H9 (cell line): ENCODE measurements at regions not wholly inside any gene's neighbourhood (a gene's known extent, or its start where the extent isn't known, plus 50 kb on each side); places are given as distances from the start of the nearest gene placed in this dataset.

ENCODE experiments used
- DNase-seq: peaks from one replicate; pipeline ENCODE4 v3.0.0-alpha.2; 2017
- H2AFZ ChIP-seq: one replicate; pipeline ENCODE4 v1.6.1; 2013; ENCODE audit warnings: mild to moderate bottlenecking, low read length, control low read depth, moderate library complexity
- H2AK5ac ChIP-seq: 2 replicates; pipeline ENCODE4 v1.6.1; 2013; ENCODE audit warnings: low read length, control low read depth, mixed read lengths; ENCODE audit not compliant: insufficient read length
- H2BK120ac ChIP-seq: one replicate; pipeline ENCODE4 v1.6.1; 2013; ENCODE audit warnings: low read depth, mild to moderate bottlenecking, low read length, control low read depth, inconsistent platforms; ENCODE audit not compliant: poor library complexity, severe bottlenecking
- H2BK12ac ChIP-seq: 2 replicates; pipeline ENCODE4 v1.6.1; 2013; ENCODE audit warnings: low read length, control low read depth, mixed read lengths, low read depth; ENCODE audit not compliant: insufficient read length
- H2BK15ac ChIP-seq: 2 replicates; pipeline ENCODE4 v1.6.1; 2013; ENCODE audit warnings: low read depth, low read length, control low read depth
- H2BK20ac ChIP-seq: one replicate; pipeline ENCODE4 v1.6.1; 2013; ENCODE audit warnings: low read depth, mild to moderate bottlenecking, low read length, control low read depth, inconsistent platforms; ENCODE audit not compliant: poor library complexity, severe bottlenecking
- H2BK5ac ChIP-seq: 2 replicates; pipeline ENCODE4 v1.6.1; 2013; ENCODE audit warnings: low read length, control low read depth, mixed read lengths; ENCODE audit not compliant: insufficient read length
- H3K14ac ChIP-seq: 2 replicates; pipeline ENCODE4 v1.6.1; 2013; ENCODE audit warnings: low read length, control low read depth; ENCODE audit not compliant: insufficient read depth
- H3K18ac ChIP-seq: 2 replicates; pipeline ENCODE4 v1.6.1; 2013; ENCODE audit warnings: low read depth, mild to moderate bottlenecking, mixed read lengths, low read length, control low read depth; ENCODE audit not compliant: insufficient read length
- H3K23ac ChIP-seq: 2 replicates; pipeline ENCODE4 v1.6.1; 2013; ENCODE audit warnings: low read length, control low read depth, mixed read lengths, low read depth; ENCODE audit not compliant: insufficient read length
- H3K23me2 ChIP-seq: 2 replicates; pipeline ENCODE4 v1.6.1; 2013; ENCODE audit warnings: low read depth, mild to moderate bottlenecking, mixed read lengths, low read length, control low read depth; ENCODE audit not compliant: insufficient read length, poor library complexity, severe bottlenecking
- H3K27ac ChIP-seq: 2 replicates; pipeline ENCODE4 v1.5.1; 2013; ENCODE audit warnings: low read length, control low read depth, mixed read lengths, low read depth; ENCODE audit not compliant: insufficient read length
- H3K27me3 ChIP-seq: 2 replicates; pipeline ENCODE4 v1.6.1; 2013; ENCODE audit warnings: low read length, control low read depth, inconsistent platforms; ENCODE audit not compliant: insufficient read depth
- H3K4ac ChIP-seq: 2 replicates; pipeline ENCODE4 v1.6.1; 2013; ENCODE audit warnings: low read depth, mild to moderate bottlenecking, control low read depth, inconsistent platforms, low read length, moderate library complexity
- H3K4me1 ChIP-seq: 2 replicates; pipeline ENCODE4 v1.6.1; 2013; ENCODE audit warnings: low read length, control low read depth, inconsistent platforms; ENCODE audit not compliant: insufficient read depth
- H3K4me2 ChIP-seq: 2 replicates; pipeline ENCODE4 v1.6.1; 2013; ENCODE audit warnings: low read length, control low read depth, mixed read lengths; ENCODE audit not compliant: insufficient read length, insufficient read depth
- H3K56ac ChIP-seq: 2 replicates; pipeline ENCODE4 v1.6.1; 2013; ENCODE audit warnings: low read depth, mild to moderate bottlenecking, mixed read lengths, low read length, control low read depth; ENCODE audit not compliant: insufficient read length
- H3K79me1 ChIP-seq: 2 replicates; pipeline ENCODE4 v1.6.1; 2013; ENCODE audit warnings: low read depth, mild to moderate bottlenecking, moderate library complexity, low read length, control low read depth, inconsistent platforms; ENCODE audit not compliant: insufficient read depth, poor library complexity, severe bottlenecking
- H3K79me2 ChIP-seq: 2 replicates; pipeline ENCODE4 v1.6.1; 2013; ENCODE audit warnings: low read length, control low read depth, inconsistent platforms; ENCODE audit not compliant: insufficient read depth
- H3K9ac ChIP-seq: 2 replicates; pipeline ENCODE4 v1.6.1; 2013; ENCODE audit warnings: low read length, control low read depth, mixed read lengths; ENCODE audit not compliant: insufficient read length; ENCODE audit errors: extremely low read depth
- H3K9me3 ChIP-seq: one replicate; pipeline ENCODE4 v1.6.1; 2013; ENCODE audit warnings: low read depth, low read length, inconsistent platforms; ENCODE audit not compliant: control insufficient read depth
- H3T11ph ChIP-seq: one replicate; pipeline ENCODE4 v1.6.1; 2013; ENCODE audit warnings: mild to moderate bottlenecking, low read length, control low read depth, inconsistent platforms
- H4K20me1 ChIP-seq: one replicate; pipeline ENCODE4 v1.6.1; 2013; ENCODE audit not compliant: control insufficient read depth, insufficient read length, insufficient read depth
- H4K5ac ChIP-seq: 2 replicates; pipeline ENCODE4 v1.6.1; 2013; ENCODE audit warnings: low read depth, mild to moderate bottlenecking, mixed read lengths, low read length, control low read depth; ENCODE audit not compliant: insufficient read length
- H4K8ac ChIP-seq: replicated peaks from 2 replicates; pipeline ENCODE4 v1.6.1; 2013; ENCODE audit warnings: low read length, control low read depth, mixed read lengths, low read depth; ENCODE audit not compliant: insufficient read length
- H4K91ac ChIP-seq: 2 replicates; pipeline ENCODE4 v1.6.1; 2013; ENCODE audit warnings: low read depth, mild to moderate bottlenecking, moderate library complexity, mixed read lengths, low read length, control low read depth; ENCODE audit not compliant: insufficient read length
- H3K27ac Mint-ChIP-seq, 3 experiments: 2 replicates in 2 of 3; 3 replicates in 1 of 3; pipeline ENCODE4 v1.8.0; 2020 to 2021; ENCODE audit warnings: mixed read lengths in 3 of 3, mild to moderate bottlenecking in 1 of 3, moderate library complexity in 1 of 3
- H3K27me3 Mint-ChIP-seq: 2 replicates; pipeline ENCODE4 v1.8.0; 2021; ENCODE audit warnings: low read depth, mild to moderate bottlenecking, moderate library complexity, mixed read lengths
- H3K36me3 Mint-ChIP-seq, 3 experiments: 2 replicates in 2 of 3; 3 replicates in 1 of 3; pipeline ENCODE4 v1.8.0; 2020 to 2021; ENCODE audit warnings: low read depth in 3 of 3, mixed read lengths in 3 of 3; ENCODE audit not compliant: insufficient read depth in 1 of 3
- H3K4me1 Mint-ChIP-seq, 2 experiments: 2 replicates each; pipeline ENCODE4 v1.8.0; 2020; ENCODE audit warnings: mixed read lengths in 2 of 2
- H3K4me3 Mint-ChIP-seq, 2 experiments: 2 replicates in 1 of 2; 3 replicates in 1 of 2; pipeline ENCODE4 v1.8.0; 2020 to 2021; ENCODE audit warnings: mild to moderate bottlenecking in 2 of 2, mixed read lengths in 2 of 2, moderate library complexity in 1 of 2
- H3K9me3 Mint-ChIP-seq, 2 experiments: 2 replicates in 1 of 2; 3 replicates in 1 of 2; pipeline ENCODE4 v1.8.0; 2020; ENCODE audit warnings: mild to moderate bottlenecking in 2 of 2, mixed read lengths in 2 of 2, moderate library complexity in 1 of 2
- CTCF ChIP-seq: fragments of 200-600 bp; sonication (generic); conservative IDR thresholded peaks from 3 replicates; pipeline ENCODE4 v1.8.0; 2021; ENCODE audit warnings: antibody characterized with exemption, mild to moderate bottlenecking
- WGBS: extraction: QIAGEN DNeasy Blood & Tissue Kit; methylation state at CpG from one replicate; pipeline ENCODE4 v1.1.7; 2013; ENCODE audit warnings: missing lambda C conversion rate, low lambda C conversion rate, mixed read lengths; ENCODE audit not compliant: insufficient read length; ENCODE audit errors: extremely low coverage; 5-methylcytosine and 5-hydroxymethylcytosine counted together

DNA sequence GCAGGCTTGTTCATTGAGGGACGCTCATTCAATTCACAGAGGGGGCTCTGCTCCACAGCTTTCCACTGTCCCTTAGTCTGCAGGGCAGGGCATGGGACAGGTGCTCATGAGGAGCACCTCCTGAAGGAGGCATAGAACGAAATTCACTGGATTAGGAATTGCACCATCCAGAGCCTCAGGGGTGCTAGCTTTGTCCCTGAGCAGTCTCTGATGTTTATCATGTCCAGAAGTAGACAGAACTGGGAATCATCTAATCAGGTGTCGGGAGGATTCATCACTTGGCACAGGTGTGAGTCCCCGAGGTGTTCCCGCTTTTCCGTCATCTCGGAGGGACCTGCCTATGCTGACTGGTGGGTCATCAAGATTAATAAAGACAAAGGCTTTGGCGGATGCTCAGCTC, 321.4 kb downstream of the AJAP1 start:
- Histone ChIP-seq H3K79me2 (no peaks in the 10 kb centered on the region), H4K8ac (no peak overlapping the region), H3K4me1 (no peaks in the 10 kb centered on the region), H2AFZ (no peak overlapping the region), H3K4ac (no peak overlapping the region), H3K56ac (no peak overlapping the region), H4K20me1 (no peaks in the 10 kb centered on the region), H3K27ac (no peak overlapping the region), H3K23me2 (no peaks in the 10 kb centered on the region), H3K27me3 (no peaks in the 10 kb centered on the region), H3K23ac (no peak overlapping the region), H3K4me2 (no peak overlapping the region), H4K5ac (no peak overlapping the region), H3K9me3 (no peaks in the 10 kb centered on the region), H2BK20ac (no peak overlapping the region), H2BK12ac (no peak overlapping the region), H2AK5ac (no peak overlapping the region), H3K79me1 (no peaks in the 10 kb centered on the region), H3K14ac (no peak overlapping the region), H3K9ac (no peak overlapping the region), H4K91ac (no peak overlapping the region), H2BK5ac (no peak overlapping the region), H3T11ph (no peak overlapping the region), H3K18ac (no peak overlapping the region), H2BK15ac (no peak overlapping the region), H2BK120ac (no peak overlapping the region)
- Mint-ChIP-seq H3K27ac (no peak overlapping the region), H3K4me1 (peaks cover 9 to 11% of the 10 kb centered on the region in 2 experiments; a peak in 3 of 4 replicates), H3K27me3 (peaks cover 12% of the 10 kb centered on the region), H3K9me3 (peaks cover 0 to 5% of the 10 kb centered on the region in 2 experiments; a peak in 3 of 5 replicates), H3K36me3 (peaks cover 0 to 4% (median 0%) of the 10 kb centered on the region in 3 experiments; a peak in 1 of 7 replicates), H3K4me3 (no peak overlapping the region)
- no CpG with 5 or more reads among the region's 8 CpGs for WGBS
- DNase-seq, result no peak
- TF ChIP-seq CTCF, result no peak
